GM23338 (cell line): ENCODE measurements at regions not wholly inside any gene's neighbourhood (a gene's known extent, or its start where the extent isn't known, plus 50 kb on each side); places are given as distances from the start of the nearest gene placed in this dataset.

Experiments used
- CREB1 ChIP-seq: fragments of 250-450 bp; sonication (Bioruptor Pico); IDR thresholded peaks from 2 replicates; pipeline ENCODE4 v1.5.0; 2020; ENCODE audit warnings: low read depth, mild to moderate bottlenecking, moderate library complexity
- CTCF ChIP-seq, 2 experiments: fragments of 200-600 bp in 1 of 2; sonication (generic) in 1 of 2; conservative IDR thresholded peaks; 2 replicates each; pipeline versions ENCODE4 v1.5.1 to v1.6.1; 2016 to 2017; ENCODE audit warnings: antibody characterized with exemption in 2 of 2, low read depth in 2 of 2, mild to moderate bottlenecking in 2 of 2, moderate library complexity in 1 of 2
- EZH2 ChIP-seq: fragments of 200-600 bp; sonication (generic); IDR thresholded peaks from one replicate; pipeline ENCODE4 v1.8.0; 2017; ENCODE audit warnings: antibody characterized with exemption, mild to moderate bottlenecking, low read depth; ENCODE audit not compliant: unreplicated experiment
- EZH2phosphoT487 ChIP-seq: fragments of 200-600 bp; sonication (generic); IDR thresholded peaks from one replicate; pipeline ENCODE4 v1.8.1; 2018; ENCODE audit warnings: antibody characterized with exemption; ENCODE audit not compliant: unreplicated experiment
- JUNB ChIP-seq: IDR thresholded peaks from one replicate; pipeline ENCODE4 v1.6.1; 2016; ENCODE audit warnings: antibody characterized with exemption; ENCODE audit not compliant: unreplicated experiment
- REST ChIP-seq: IDR thresholded peaks from one replicate; pipeline ENCODE4 v1.6.1; 2018; ENCODE audit warnings: antibody characterized with exemption; ENCODE audit not compliant: unreplicated experiment
- STAT1 ChIP-seq: IDR thresholded peaks from one replicate; pipeline ENCODE4 v1.6.1; 2016; ENCODE audit warnings: antibody characterized with exemption; ENCODE audit not compliant: unreplicated experiment

- TF ChIP-seq CTCF (conservative IDR thresholded peaks at IDR 0.05; ENCODE audit: low read depth in 2 of 2) = no peak
- TF ChIP-seq STAT1 = no peak
- TF ChIP-seq EZH2 = no peak
- no peak for TF ChIP-seq REST
- TF ChIP-seq JUNB = no peak
- TF ChIP-seq EZH2phosphoT487 = no peak
- no peak for TF ChIP-seq CREB1 (CRISPR knock-in tag)
These were observed 317.6 kb downstream of the CWC27 start for GRCh38 chr5:65086234-65086890.
